Ovary (tissue), 3 donors: ENCODE measurements at regions not wholly inside any gene's neighbourhood (a gene's known extent, or its start where the extent isn't known, plus 50 kb on each side); places are given as distances from the start of the nearest gene placed in this dataset.

ENCODE experiments used
- CTCF ChIP-seq, 3 donors: fragments of 450-650 bp in 2 of 3; fragments of 200-600 bp in 1 of 3; IDR thresholded peaks; one replicate each; pipeline versions ENCODE4 v1.5.1 to v1.8.0; 2016 to 2022; ENCODE audit warnings: antibody characterized with exemption in 3 of 3, mild to moderate bottlenecking in 1 of 3
- EP300 ChIP-seq: sonication (generic); formaldehyde crosslinking; IDR thresholded peaks from one replicate; pipeline ENCODE4 v1.6.1; 2017; ENCODE audit warnings: antibody characterized with exemption
- POLR2A ChIP-seq: fragments of 450-650 bp; IDR thresholded peaks from one replicate; pipeline ENCODE4 v1.6.1; 2017; ENCODE audit warnings: antibody characterized with exemption, mild to moderate bottlenecking, moderate library complexity
- donor health status: DM: no; HTN: no; CAD: no.

GRCh38 chr14:101209594-101209993 lies 306.1 kb upstream of the RTL1 start:
- TF ChIP-seq CTCF (IDR thresholded peaks at IDR 0.05): no peak
- no peak for TF ChIP-seq EP300
- no peak for TF ChIP-seq POLR2A
